Lower lobe of right lung (tissue), 2 donors: ENCODE measurements at regions not wholly inside any gene's neighbourhood (a gene's known extent, or its start where the extent isn't known, plus 50 kb on each side); places are given as distances from the start of the nearest gene placed in this dataset.

Experiments
- ATAC-seq, 2 donors: fragments of 200-7000 bp; cut with Tn5 transposase; one replicate each; pipeline ENCODE4 v1.9.1; 2020 to 2022; ENCODE audit warnings: mild to moderate bottlenecking in 2 of 2, moderate library complexity in 2 of 2
- DNase-seq: peaks from one replicate; pipeline ENCODE4 v3.0.0-alpha.2; 2020
- H3K27ac ChIP-seq: fragments of 200-600 bp; one replicate; pipeline ENCODE4 v1.8.0; 2022
- H3K27me3 ChIP-seq: fragments of 200-600 bp; one replicate; pipeline ENCODE4 v1.8.0; 2022; ENCODE audit warnings: low read depth
- H3K36me3 ChIP-seq: fragments of 200-600 bp; one replicate; pipeline ENCODE4 v1.8.0; 2022; ENCODE audit warnings: mild to moderate bottlenecking
- H3K4me1 ChIP-seq: fragments of 200-600 bp; one replicate; pipeline ENCODE4 v1.8.0; 2022
- H3K4me3 ChIP-seq: fragments of 200-600 bp; one replicate; pipeline ENCODE4 v1.8.0; 2022; ENCODE audit warnings: mild to moderate bottlenecking
- H3K9me3 ChIP-seq: fragments of 200-600 bp; one replicate; pipeline ENCODE4 v1.8.0; 2022
- CTCF ChIP-seq: fragments of 200-600 bp; IDR thresholded peaks from one replicate; pipeline ENCODE4 v1.8.0; 2022; ENCODE audit warnings: antibody characterized with exemption, mild to moderate bottlenecking
- intact Hi-C: fragments of 100-400 bp; cut with DNase I; formaldehyde crosslinking; loops from one replicate; pipeline ENCODE4 v1.11.0; 2022
- donor health status: DM: no; HTN: yes; CAD: no; lungs with severe emphysema.

- no peak for ATAC-seq
- H3K36me3 ChIP-seq = no peaks in the 10 kb centered on the region
- no peak overlapping the region for H3K27ac ChIP-seq
- H3K27me3 ChIP-seq = peaks cover 8% of the 10 kb centered on the region
- DNase-seq = peak; percentile 24
- intact Hi-C loops = no loop called here
- H3K4me1 ChIP-seq = no peaks in the 10 kb centered on the region
- TF ChIP-seq CTCF = no peak
- no peaks in the 10 kb centered on the region for H3K9me3 ChIP-seq
- no peak overlapping the region for H3K4me3 ChIP-seq
Observed at GRCh38 chr1:5734414-5734813, 257.8 kb downstream of the NPHP4 start.

- ATAC-seq = no peak
- no peaks in the 10 kb centered on the region for H3K36me3 ChIP-seq
- peaks cover 13% of the 10 kb centered on the region for H3K27me3 ChIP-seq
- H3K27ac ChIP-seq = no peak overlapping the region
- intact Hi-C loops = no loop called here
- no peaks in the 10 kb centered on the region for H3K4me1 ChIP-seq
- H3K9me3 ChIP-seq = no peaks in the 10 kb centered on the region
- no peak for TF ChIP-seq CTCF
- no peak overlapping the region for H3K4me3 ChIP-seq
- no peak for DNase-seq
Observed at GRCh38 chr1:5733596-5733995, 258.6 kb downstream of the NPHP4 start.

GRCh38 chr1:5731110-5731423 lies 261.2 kb downstream of the NPHP4 start:
- intact Hi-C loops = no loop called here
- Histone ChIP-seq H3K27me3 (peaks cover 27% of the 10 kb centered on the region), H3K9me3 (no peaks in the 10 kb centered on the region), H3K4me3 (no peak overlapping the region), H3K4me1 (no peaks in the 10 kb centered on the region), H3K27ac (no peak overlapping the region), H3K36me3 (no peaks in the 10 kb centered on the region)
- no peak for ATAC-seq
- DNase-seq = peak; percentile 24
- no peak for TF ChIP-seq CTCF

GRCh38 chr1:5730272-5731109 lies 261.7 kb downstream of the NPHP4 start:
- H3K36me3 ChIP-seq = no peaks in the 10 kb centered on the region
- TF ChIP-seq CTCF = no peak
- intact Hi-C loops = no loop called here
- DNase-seq = peak; percentile 15
- no peak overlapping the region for H3K27ac ChIP-seq
- no peak overlapping the region for H3K4me3 ChIP-seq
- H3K27me3 ChIP-seq = peaks cover 27% of the 10 kb centered on the region
- ATAC-seq = no peak
- H3K9me3 ChIP-seq = no peaks in the 10 kb centered on the region
- H3K4me1 ChIP-seq = no peaks in the 10 kb centered on the region

- Histone ChIP-seq H3K27me3 (peaks cover 23% of the 10 kb centered on the region), H3K4me1 (no peaks in the 10 kb centered on the region), H3K27ac (no peak overlapping the region), H3K36me3 (no peaks in the 10 kb centered on the region), H3K4me3 (no peak overlapping the region), H3K9me3 (no peaks in the 10 kb centered on the region)
- DNase-seq (no peak), ATAC-seq (no peak)
- intact Hi-C loops = no loop called here
- no peak for TF ChIP-seq CTCF
Observed at GRCh38 chr1:5729636-5730145, 262.5 kb downstream of the NPHP4 start.
